Stimulated activated CD8-positive, alpha-beta memory T cell treated with anti-CD3 and anti-CD28 coated beads, Interleukin-2, amount 100 ng/mL, for 48 hours (primary cell): ENCODE measurements at regions not wholly inside any gene's neighbourhood (a gene's known extent, or its start where the extent isn't known, plus 50 kb on each side); places are given as distances from the start of the nearest gene placed in this dataset.
"Not testable (repeated sequence)": the region's sequence is repeated elsewhere in the genome, so short reads cannot be mapped to it uniquely, and the experiment has no call there.

Experiments
- DNase-seq, 2 donors: peaks; one replicate each; pipeline ENCODE4 v3.0.0-alpha.2; 2020; ENCODE audit warnings: low read depth in 2 of 2

DNA sequence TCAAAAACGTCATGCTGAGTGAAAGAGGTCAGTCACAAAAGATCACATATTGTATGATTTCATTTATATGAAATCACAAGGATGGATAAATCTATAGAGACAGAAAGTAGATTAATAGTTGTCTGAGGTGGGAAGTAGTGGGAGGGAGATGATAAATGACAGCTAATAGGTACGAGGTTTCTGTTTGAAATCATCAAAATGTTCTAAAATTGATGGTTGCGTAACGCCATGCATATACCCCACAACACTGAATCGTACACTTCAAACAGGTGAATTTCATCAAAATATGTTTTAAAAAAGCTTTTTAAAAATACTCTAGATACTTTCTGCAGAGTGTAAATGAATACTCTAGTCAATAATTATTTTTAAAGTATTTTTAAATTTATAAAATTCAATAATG, 303.0 kb upstream of the STAC start:
- DNase-seq = no peak

GRCh38 chr3:36082958-36083357, 297.3 kb upstream of the STAC start:
- DNase-seq = not testable (repeated sequence)

- no peak for DNase-seq
Measured at GRCh38 chr3:36095238-36095637, 285.1 kb upstream of the STAC start.

GRCh38 chr3:36097209-36097608, 283.1 kb upstream of the STAC start:
- no peak for DNase-seq

DNA sequence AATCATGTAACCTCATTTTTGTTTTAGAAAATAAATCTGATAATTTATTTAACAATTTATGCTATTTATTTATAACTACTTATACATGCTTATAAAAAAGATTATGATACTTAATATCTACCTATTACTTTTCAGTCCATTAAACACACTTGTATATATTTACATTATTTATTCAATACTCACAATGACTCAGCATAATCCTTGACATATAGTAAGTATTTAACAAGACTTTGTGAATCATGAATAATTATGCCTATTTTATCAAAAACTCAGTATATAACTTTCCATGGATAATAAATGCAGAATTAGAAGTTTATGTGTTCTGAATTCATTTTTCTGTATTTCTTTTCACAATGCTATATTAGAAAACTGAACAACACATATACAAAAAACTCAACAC, 266.0 kb upstream of the STAC start:
- no peak for DNase-seq

GRCh38 chr3:36124118-36124796, 256.0 kb upstream of the STAC start:
- DNase-seq = no peak

- DNase-seq = no peak
Measured at GRCh38 chr3:36132214-36132613, 248.1 kb upstream of the STAC start.

- no peak for DNase-seq
Measured at GRCh38 chr3:36135863-36136262, 244.4 kb upstream of the STAC start.

DNA sequence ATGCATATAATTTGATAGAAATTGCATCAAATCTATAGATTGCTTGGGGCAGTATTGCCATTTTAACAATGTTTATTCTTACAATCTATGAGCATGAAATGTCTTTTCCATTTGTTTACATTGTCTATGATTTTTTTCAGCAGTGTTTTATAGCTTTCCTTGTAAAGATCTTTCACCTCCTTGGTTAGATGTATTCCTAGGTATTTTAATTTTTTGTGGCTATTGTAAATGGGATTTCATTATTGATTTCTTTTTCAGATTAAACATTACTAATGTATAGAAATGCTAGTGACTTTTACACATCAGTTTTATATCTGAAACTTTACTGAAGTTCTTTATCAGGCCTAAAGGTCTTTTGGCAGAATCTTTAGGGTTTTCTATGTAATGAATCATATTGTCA, 237.6 kb upstream of the STAC start:
- no peak for DNase-seq

DNA sequence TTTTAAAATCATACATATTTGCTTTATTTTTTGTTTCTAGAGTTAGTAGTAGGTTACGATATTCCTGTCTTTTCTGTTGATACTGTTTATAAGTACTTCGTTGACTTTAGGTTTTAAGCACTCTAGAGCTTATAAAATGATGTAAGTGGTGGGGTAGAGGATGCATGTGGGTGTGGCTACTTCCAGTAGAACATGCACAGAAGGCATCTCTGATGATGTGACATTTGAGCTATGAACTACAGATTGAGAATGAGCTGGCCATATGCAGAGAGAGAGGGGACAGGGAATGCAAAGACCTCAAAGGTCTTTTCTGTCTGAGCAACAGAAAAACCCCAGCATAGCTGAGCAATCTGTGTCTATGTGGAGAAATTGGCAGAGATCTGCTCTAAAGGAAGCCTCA, 233.9 kb upstream of the STAC start:
- no peak for DNase-seq

GRCh38 chr3:36147934-36148558, 232.3 kb upstream of the STAC start:
- DNase-seq = no peak

DNA sequence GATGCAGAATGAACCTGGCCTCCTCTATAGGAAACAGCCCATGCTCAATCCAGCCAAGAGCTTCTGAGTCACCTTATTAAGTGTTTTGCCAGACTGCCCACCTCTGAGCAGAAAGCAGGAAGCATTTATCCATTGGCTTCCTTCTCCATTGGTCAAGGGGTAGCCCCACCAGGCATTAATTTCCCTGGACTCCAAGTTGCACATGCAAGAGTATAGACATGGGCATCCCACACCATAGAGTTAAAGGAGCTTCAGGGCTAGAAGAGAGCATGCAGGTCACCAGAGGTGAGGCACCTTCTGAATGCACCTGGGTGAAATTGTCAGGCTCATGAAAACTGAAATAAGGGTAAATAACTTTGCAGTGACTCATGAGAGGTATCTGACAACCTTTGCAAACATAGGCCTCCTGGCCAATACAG, 230.8 kb upstream of the STAC start:
- DNase-seq = no peak

GRCh38 chr3:36155515-36155914, 224.8 kb upstream of the STAC start:
- no peak for DNase-seq

DNA sequence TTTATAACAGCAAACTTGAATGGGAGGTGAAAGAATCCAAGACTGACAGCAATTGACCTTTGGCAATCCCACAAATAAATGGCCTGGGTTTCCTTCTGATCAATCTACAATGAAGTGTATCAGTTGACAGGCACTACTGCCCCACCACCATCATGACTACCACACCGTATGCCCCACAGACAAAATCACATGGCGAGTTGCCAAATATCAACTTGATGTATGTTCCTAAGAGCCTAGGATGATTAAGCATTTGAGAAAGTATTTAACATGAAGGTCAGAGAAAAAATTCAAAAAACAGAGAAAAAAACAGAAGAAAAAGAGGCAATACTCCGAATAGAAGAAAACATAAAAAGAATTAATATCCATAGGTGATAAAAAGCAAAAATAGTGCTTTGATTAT, 215.9 kb upstream of the STAC start:
- no peak for DNase-seq

- no peak for DNase-seq
Measured at GRCh38 chr3:36165509-36166290, 214.6 kb upstream of the STAC start.

- no peak for DNase-seq
Measured at GRCh38 chr3:36166477-36166876, 213.8 kb upstream of the STAC start.

- DNase-seq = no peak
Measured at GRCh38 chr3:36172699-36173098, 207.6 kb upstream of the STAC start.

DNA sequence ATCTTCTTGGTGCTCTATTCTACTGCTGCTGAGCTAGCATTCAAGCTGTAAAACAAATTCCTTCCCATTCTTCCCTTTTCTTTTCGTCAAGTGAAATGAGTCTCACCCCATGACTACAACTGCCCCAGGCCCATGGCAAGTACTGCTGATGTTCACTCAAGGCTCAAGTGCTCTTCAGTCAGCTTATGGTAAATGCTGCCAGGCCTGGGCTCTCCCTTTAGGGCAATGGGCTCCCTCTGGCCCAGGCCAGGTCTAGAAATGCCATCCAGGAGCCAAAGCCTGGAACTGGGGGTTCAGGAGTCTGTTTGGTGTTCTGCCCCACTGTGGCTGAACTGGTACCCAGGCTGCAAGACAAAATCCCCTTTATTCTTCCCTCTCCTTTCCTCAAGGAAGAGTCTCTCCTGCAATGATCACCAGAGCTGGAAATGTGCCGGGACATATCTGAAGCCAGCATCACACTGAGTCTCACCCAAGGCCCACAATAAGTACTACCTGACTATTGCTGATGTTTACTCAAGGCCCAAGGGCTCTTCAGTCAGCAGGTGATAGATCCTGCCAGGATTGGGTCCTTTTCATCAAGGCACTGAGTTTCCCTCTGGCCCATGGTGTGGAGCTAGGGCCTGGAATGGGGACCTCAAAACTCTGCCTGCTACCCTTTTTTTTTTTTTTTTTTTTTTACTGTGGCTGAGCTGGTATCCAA, 205.0 kb upstream of the STAC start:
- no peak for DNase-seq

DNA sequence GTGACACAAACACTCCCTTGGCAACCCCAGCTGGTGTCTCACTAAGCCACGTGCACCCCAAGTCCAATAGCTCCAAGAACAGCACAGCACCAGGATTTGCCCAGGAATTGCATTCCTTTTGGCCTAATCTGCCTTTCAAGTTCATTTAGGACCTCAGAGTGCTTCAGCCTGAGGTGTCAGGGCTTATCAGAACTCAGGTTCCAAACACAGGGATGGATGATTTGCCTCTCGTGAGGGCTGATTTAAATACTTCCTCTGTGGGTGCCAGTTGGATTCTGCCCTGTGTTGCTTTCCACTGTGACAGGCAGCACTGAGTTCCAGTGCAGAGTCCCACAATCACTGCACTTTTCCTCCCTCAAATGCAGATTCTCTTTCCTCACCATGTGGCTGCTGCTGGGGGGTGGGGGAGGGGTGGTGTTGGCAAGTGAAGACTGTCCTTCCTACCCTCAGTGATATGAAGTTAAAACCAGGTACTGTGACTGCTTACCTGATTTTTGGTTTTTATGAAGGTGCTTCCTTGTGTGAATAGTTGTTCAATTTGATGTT, 204.3 kb upstream of the STAC start:
- DNase-seq = no peak

DNA sequence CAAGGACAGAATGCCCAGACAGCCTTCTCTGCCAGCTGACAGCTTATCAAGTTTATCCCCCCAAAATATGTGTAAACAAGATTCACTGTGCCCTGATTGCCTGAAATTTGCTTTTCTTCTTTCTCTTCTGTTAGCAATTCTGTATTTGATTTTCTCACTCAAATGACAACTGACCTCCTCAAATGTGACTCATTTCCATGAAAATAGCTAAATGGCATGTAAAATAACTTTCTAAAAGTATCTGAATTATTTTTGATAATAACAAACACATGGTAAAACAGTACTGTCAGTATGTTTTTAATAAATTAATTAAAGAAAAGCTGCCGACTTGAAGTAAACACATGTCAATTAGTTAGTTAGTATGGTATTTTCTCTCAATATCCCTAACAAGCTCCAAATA, 202.3 kb upstream of the STAC start:
- DNase-seq = no peak

DNA sequence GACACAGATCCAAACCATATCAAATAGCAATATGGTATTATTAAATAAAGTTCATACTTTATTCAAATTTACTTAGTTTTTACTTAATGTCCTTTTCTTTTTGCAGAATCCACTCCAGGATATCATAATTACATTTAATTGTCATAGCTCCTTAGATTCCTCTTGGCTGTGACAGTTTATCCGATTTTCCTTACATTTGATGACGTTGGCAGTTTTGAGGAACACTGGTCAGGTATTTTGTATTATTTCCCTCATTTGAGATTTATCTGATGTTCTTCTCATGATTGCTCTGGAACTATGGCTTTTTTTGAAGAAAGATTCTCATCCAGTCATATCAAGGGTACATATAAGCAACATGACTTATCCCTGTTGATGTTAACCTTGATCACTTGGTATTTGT, 198.3 kb upstream of the STAC start:
- DNase-seq = no peak

DNA sequence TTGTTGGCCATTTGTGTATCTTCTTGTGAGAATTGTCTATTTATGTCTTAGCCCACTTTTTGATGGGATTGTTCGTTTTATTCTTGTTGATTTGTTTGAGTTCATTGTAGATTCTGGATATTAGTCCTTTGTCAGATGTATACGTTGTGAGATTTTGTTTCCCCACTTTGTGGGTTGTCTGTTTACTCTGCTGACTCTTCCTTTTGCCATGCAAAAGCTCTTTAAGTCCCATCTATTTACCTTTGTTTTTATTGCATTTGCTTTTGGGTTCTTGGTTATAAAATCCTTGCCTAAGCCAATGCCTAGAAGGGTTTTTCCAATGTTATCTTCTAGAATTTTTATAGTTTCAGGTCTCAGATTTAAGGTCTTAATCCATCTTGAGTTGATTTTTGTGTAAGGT, 193.1 kb upstream of the STAC start:
- DNase-seq = not testable (repeated sequence)
